ENCODE measurements at regions not wholly inside any gene's neighbourhood (a gene's known extent, or its start where the extent isn't known, plus 50 kb on each side); places are given as distances from the start of the nearest gene placed in this dataset.

GRCh38 chr13:105428811-105429210 is 1106.7 kb downstream of the EFNB2 start:
- TF ChIP-seq, protein P1, sequence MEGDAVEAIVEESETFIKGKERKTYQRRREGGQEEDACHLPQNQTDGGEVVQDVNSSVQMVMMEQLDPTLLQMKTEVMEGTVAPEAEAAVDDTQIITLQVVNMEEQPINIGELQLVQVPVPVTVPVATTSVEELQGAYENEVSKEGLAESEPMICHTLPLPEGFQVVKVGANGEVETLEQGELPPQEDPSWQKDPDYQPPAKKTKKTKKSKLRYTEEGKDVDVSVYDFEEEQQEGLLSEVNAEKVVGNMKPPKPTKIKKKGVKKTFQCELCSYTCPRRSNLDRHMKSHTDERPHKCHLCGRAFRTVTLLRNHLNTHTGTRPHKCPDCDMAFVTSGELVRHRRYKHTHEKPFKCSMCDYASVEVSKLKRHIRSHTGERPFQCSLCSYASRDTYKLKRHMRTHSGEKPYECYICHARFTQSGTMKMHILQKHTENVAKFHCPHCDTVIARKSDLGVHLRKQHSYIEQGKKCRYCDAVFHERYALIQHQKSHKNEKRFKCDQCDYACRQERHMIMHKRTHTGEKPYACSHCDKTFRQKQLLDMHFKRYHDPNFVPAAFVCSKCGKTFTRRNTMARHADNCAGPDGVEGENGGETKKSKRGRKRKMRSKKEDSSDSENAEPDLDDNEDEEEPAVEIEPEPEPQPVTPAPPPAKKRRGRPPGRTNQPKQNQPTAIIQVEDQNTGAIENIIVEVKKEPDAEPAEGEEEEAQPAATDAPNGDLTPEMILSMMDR (IDR thresholded peaks at IDR 0.05; ENCODE audit: low read length) = no peak
- no peak for TF ChIP-seq EZH2 (IDR thresholded peaks at IDR 0.05; ENCODE audit: borderline replicate concordance, low read length)
